Breast epithelium (tissue), 3 donors: ENCODE measurements at regions not wholly inside any gene's neighbourhood (a gene's known extent, or its start where the extent isn't known, plus 50 kb on each side); places are given as distances from the start of the nearest gene placed in this dataset.

Experiments
- CTCF ChIP-seq, 3 donors: fragments of 450-650 bp; IDR thresholded peaks; one replicate each; pipeline ENCODE4 v1.5.1; 2016 to 2017; ENCODE audit warnings: antibody characterized with exemption in 3 of 3, mild to moderate bottlenecking in 3 of 3, moderate library complexity in 3 of 3
- POLR2A ChIP-seq: fragments of 450-650 bp; IDR thresholded peaks from one replicate; pipeline ENCODE4 v1.6.1; 2016; ENCODE audit warnings: antibody characterized with exemption, mild to moderate bottlenecking, moderate library complexity
- POLR2AphosphoS5 ChIP-seq, 3 donors: sonication (generic); formaldehyde crosslinking; IDR thresholded peaks; one replicate each; pipeline ENCODE4 v1.6.1; 2017; ENCODE audit warnings: antibody characterized with exemption in 3 of 3

- TF ChIP-seq CTCF (IDR thresholded peaks at IDR 0.05), result no peak
- no peak for TF ChIP-seq POLR2AphosphoS5 (IDR thresholded peaks at IDR 0.05)
- no peak for TF ChIP-seq POLR2A
Observed at GRCh38 chrX:129233786-129234185, 289.5 kb downstream of the SMARCA1 start.
